CD14-positive monocyte (primary cell): ENCODE measurements at regions not wholly inside any gene's neighbourhood (a gene's known extent, or its start where the extent isn't known, plus 50 kb on each side); places are given as distances from the start of the nearest gene placed in this dataset.

Source experiments
- DNase-seq, 3 donors: peaks; one replicate each; pipeline ENCODE4 v3.0.0-alpha.2; 2011 to 2022
- H2AFZ ChIP-seq: 2 replicates; pipeline ENCODE4 v1.6.0; 2012; ENCODE audit warnings: mild to moderate bottlenecking, low read depth, low read length, inconsistent platforms; ENCODE audit not compliant: insufficient read depth, poor library complexity, severe bottlenecking
- H3K27ac ChIP-seq, 2 donors: 1 replicate in 1 of 2; 2 replicates in 1 of 2; pipeline ENCODE4 v1.5.1; 2012 to 2013; ENCODE audit warnings: low read length in 2 of 2, control low read depth in 1 of 2, inconsistent platforms in 1 of 2, low read depth in 1 of 2, mild to moderate bottlenecking in 1 of 2
- H3K27me3 ChIP-seq, 2 donors: one replicate each; pipeline versions ENCODE4 v1.6.0 to v1.6.1; 2011 to 2013; ENCODE audit warnings: low read length in 2 of 2; ENCODE audit not compliant: control insufficient read depth in 2 of 2, insufficient read depth in 2 of 2
- H3K36me3 ChIP-seq, 2 donors: replicated peaks in 1 of 2; 1 replicate in 1 of 2; 2 replicates in 1 of 2; pipeline versions ENCODE4 v1.5.1 to v1.6.1; 2012 to 2013; ENCODE audit warnings: low read length in 2 of 2, control low read depth in 1 of 2, inconsistent platforms in 1 of 2, mild to moderate bottlenecking in 1 of 2; ENCODE audit not compliant: insufficient read depth in 2 of 2, control insufficient read depth in 1 of 2
- H3K4me1 ChIP-seq, 2 donors: 1 replicate in 1 of 2; 2 replicates in 1 of 2; pipeline versions ENCODE4 v1.5.1 to v1.6.1; 2012 to 2013; ENCODE audit warnings: low read length in 2 of 2, control low read depth in 1 of 2, inconsistent platforms in 1 of 2, mild to moderate bottlenecking in 1 of 2, moderate library complexity in 1 of 2; ENCODE audit not compliant: insufficient read depth in 2 of 2, control insufficient read depth in 1 of 2
- H3K4me2 ChIP-seq: replicated peaks from 2 replicates; pipeline ENCODE3; 2012; ENCODE audit warnings: low read length, moderate library complexity, mild to moderate bottlenecking; ENCODE audit not compliant: poor library complexity, severe bottlenecking; ENCODE audit errors: extremely low read depth
- H3K4me3 ChIP-seq, 3 experiments: fragments of 200-600 bp in 1 of 3; sonication (generic) in 1 of 3; replicated peaks in 1 of 3; 1 replicate in 2 of 3; 2 replicates in 1 of 3; pipeline ENCODE4 v1.5.1; 2011 to 2013; ENCODE audit warnings: low read length in 3 of 3, mild to moderate bottlenecking in 3 of 3, control low read depth in 2 of 3, low read depth in 2 of 3, inconsistent platforms in 1 of 3, moderate library complexity in 1 of 3
- H3K79me2 ChIP-seq: 2 replicates; pipeline ENCODE4 v1.6.0; 2012; ENCODE audit warnings: mild to moderate bottlenecking, control low read depth, inconsistent platforms, low read length, moderate library complexity; ENCODE audit not compliant: insufficient read depth
- H3K9ac ChIP-seq: 2 replicates; pipeline ENCODE4 v1.6.0; 2017; ENCODE audit warnings: low read length, mild to moderate bottlenecking; ENCODE audit not compliant: insufficient read depth, poor library complexity, severe bottlenecking
- H3K9me3 ChIP-seq, 2 donors: replicated peaks in 1 of 2; 1 replicate in 1 of 2; 2 replicates in 1 of 2; pipeline versions ENCODE4 v1.5.1 to v1.6.1; 2012 to 2013; ENCODE audit warnings: low read length in 2 of 2, control low read depth in 1 of 2; ENCODE audit not compliant: control insufficient read depth in 1 of 2, insufficient read depth in 1 of 2
- H4K20me1 ChIP-seq: 2 replicates; pipeline ENCODE4 v1.6.0; 2012; ENCODE audit warnings: mild to moderate bottlenecking, low read length, control low read depth, moderate library complexity; ENCODE audit not compliant: insufficient read depth
- H3K27ac Mint-ChIP-seq, 7 donors: one replicate each; pipeline ENCODE4 v1.8.0; 2020; ENCODE audit warnings: mild to moderate bottlenecking in 7 of 7, mixed read lengths in 7 of 7, moderate library complexity in 6 of 7, inconsistent platforms in 2 of 7
- H3K27me3 Mint-ChIP-seq, 3 donors: one replicate each; pipeline ENCODE4 v1.8.0; 2021 to 2022; ENCODE audit warnings: low read depth in 3 of 3, mild to moderate bottlenecking in 3 of 3, mixed read lengths in 3 of 3, moderate library complexity in 3 of 3, inconsistent platforms in 1 of 3
- H3K36me3 Mint-ChIP-seq, 2 donors: one replicate each; pipeline ENCODE4 v1.8.0; 2020; ENCODE audit warnings: mixed read lengths in 2 of 2, inconsistent platforms in 1 of 2, mild to moderate bottlenecking in 1 of 2
- H3K4me1 Mint-ChIP-seq: one replicate; pipeline ENCODE4 v1.8.0; 2020; ENCODE audit warnings: mild to moderate bottlenecking, mixed read lengths
- H3K4me3 Mint-ChIP-seq, 2 donors: one replicate each; pipeline ENCODE4 v1.8.0; 2020; ENCODE audit warnings: mild to moderate bottlenecking in 2 of 2, mixed read lengths in 2 of 2, moderate library complexity in 1 of 2
- H3K9me3 Mint-ChIP-seq, 7 donors: one replicate each; pipeline ENCODE4 v1.8.0; 2020 to 2022; ENCODE audit warnings: mixed read lengths in 7 of 7, mild to moderate bottlenecking in 6 of 7, moderate library complexity in 6 of 7, inconsistent platforms in 2 of 7
- WGBS: methylation state at CpG from one replicate; pipeline ENCODE4 v1.1.5; 2013; ENCODE audit warnings: missing lambda C conversion rate; ENCODE audit not compliant: insufficient coverage; 5-methylcytosine and 5-hydroxymethylcytosine counted together
- intact Hi-C, 2 donors: fragments of 100-400 bp; cut with micrococcal nuclease; formaldehyde crosslinking; loops; one replicate each; pipeline versions ENCODE4 v1.15.0 to v1.15.1; 2023
- TF ChIP-seq, protein P1 (sequence below): fragments of 200-600 bp; IDR thresholded peaks from one replicate; pipeline ENCODE4 v1.8.0; 2022; ENCODE audit warnings: antibody characterized with exemption, mild to moderate bottlenecking

DNA sequence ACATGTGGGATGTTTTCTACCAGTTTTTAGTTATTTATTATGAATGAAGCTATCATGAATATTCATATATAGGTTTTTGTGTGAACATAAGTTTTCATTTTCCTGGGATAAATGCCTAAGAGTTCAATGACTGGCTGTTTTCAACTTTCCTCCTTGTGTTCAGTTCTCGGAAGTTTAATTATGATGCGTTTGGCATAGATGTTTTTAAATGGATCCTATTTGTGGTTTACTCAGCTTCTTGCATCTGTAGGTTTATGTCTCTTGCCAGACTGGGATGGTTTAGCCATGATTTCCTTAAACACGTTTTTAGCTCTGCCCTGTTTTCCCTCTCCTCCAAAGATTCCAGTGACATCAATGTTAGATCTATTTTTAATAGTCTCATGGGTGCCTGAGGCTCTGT lies 411.1 kb upstream of the CDH4 start:
- Histone ChIP-seq H3K4me1 (no peaks in the 10 kb centered on the region), H4K20me1 (no peaks in the 10 kb centered on the region), H3K36me3 (no peaks in the 10 kb centered on the region), H3K79me2 (no peaks in the 10 kb centered on the region), H3K9ac (no peak overlapping the region), H3K27me3 (no peaks in the 10 kb centered on the region), H3K4me3 (no peak overlapping the region), H3K9me3 (no peaks in the 10 kb centered on the region), H3K27ac (no peak overlapping the region), H2AFZ (no peak overlapping the region), H3K4me2 (no peak overlapping the region)
- TF ChIP-seq, protein P1, sequence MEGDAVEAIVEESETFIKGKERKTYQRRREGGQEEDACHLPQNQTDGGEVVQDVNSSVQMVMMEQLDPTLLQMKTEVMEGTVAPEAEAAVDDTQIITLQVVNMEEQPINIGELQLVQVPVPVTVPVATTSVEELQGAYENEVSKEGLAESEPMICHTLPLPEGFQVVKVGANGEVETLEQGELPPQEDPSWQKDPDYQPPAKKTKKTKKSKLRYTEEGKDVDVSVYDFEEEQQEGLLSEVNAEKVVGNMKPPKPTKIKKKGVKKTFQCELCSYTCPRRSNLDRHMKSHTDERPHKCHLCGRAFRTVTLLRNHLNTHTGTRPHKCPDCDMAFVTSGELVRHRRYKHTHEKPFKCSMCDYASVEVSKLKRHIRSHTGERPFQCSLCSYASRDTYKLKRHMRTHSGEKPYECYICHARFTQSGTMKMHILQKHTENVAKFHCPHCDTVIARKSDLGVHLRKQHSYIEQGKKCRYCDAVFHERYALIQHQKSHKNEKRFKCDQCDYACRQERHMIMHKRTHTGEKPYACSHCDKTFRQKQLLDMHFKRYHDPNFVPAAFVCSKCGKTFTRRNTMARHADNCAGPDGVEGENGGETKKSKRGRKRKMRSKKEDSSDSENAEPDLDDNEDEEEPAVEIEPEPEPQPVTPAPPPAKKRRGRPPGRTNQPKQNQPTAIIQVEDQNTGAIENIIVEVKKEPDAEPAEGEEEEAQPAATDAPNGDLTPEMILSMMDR, result no peak
- no peak overlapping the region for H3K27ac Mint-ChIP-seq
- H3K4me1 Mint-ChIP-seq, result no peaks in the 10 kb centered on the region
- peaks cover 1 to 3% (median 2%) of the 10 kb centered on the region in 3 donors for H3K27me3 Mint-ChIP-seq
- peaks cover 0 to 5% (median 2%) of the 10 kb centered on the region in 7 donors for H3K9me3 Mint-ChIP-seq
- no CpG with 5 or more reads among the region's 3 CpGs for WGBS
- no peak overlapping the region for H3K4me3 Mint-ChIP-seq
- intact Hi-C loops, result no loop called here
- H3K36me3 Mint-ChIP-seq, result no peaks in the 10 kb centered on the region
- DNase-seq, result no peak

- H3K4me1 ChIP-seq, result no peaks in the 10 kb centered on the region
- H3K4me3 ChIP-seq, result no peak overlapping the region
- 100% methylated on average over 2 of the region's 4 CpGs for WGBS
- no peak overlapping the region for H3K4me2 ChIP-seq
- Mint-ChIP-seq H3K4me1 (no peaks in the 10 kb centered on the region), H3K36me3 (no peaks in the 10 kb centered on the region), H3K9me3 (peaks cover 0 to 3% (median 0%) of the 10 kb centered on the region in 7 donors), H3K4me3 (no peak overlapping the region), H3K27me3 (peaks cover 0 to 7% (median 2%) of the 10 kb centered on the region in 3 donors), H3K27ac (no peak overlapping the region)
- H3K36me3 ChIP-seq, result no peaks in the 10 kb centered on the region
- H3K27ac ChIP-seq, result no peak overlapping the region
- H3K9me3 ChIP-seq, result no peaks in the 10 kb centered on the region
- H3K9ac ChIP-seq, result no peak overlapping the region
- no peak for DNase-seq
- H3K79me2 ChIP-seq, result no peaks in the 10 kb centered on the region
- no peak overlapping the region for H2AFZ ChIP-seq
- TF ChIP-seq, protein P1, result no peak
- no peaks in the 10 kb centered on the region for H3K27me3 ChIP-seq
- no peaks in the 10 kb centered on the region for H4K20me1 ChIP-seq
- intact Hi-C loops, result no loop called here
Measured at GRCh38 chr20:60845146-60845545, 406.9 kb upstream of the CDH4 start.
